ENCODE measurements at regions not wholly inside any gene's neighbourhood (a gene's known extent, or its start where the extent isn't known, plus 50 kb on each side); places are given as distances from the start of the nearest gene placed in this dataset.

DNA sequence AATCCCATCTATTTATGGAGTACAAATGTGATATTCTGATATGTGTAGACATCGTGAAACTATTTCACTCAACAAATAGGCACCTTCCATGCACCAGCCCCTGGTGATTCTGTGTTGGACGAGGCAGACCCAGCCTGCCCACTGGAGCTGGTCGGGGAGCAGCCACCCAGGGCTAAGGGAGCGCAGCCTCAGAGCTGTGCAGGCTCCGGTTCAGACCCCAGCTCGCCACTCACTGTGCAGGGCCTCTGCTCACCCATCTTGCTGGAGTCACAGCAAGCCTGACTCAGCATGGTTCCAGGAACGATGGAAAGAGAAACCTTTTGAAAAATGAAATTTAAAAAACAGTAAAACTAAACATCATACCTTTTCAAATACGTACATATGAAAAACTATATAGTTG is 52.3 kb upstream of the BCL11B start:
- H3K4me1 ChIP-seq = peaks cover 4% of the 10 kb centered on the region
- no peak for TF ChIP-seq POLR2A (IDR thresholded peaks at IDR 0.05)
- H3K36me3 ChIP-seq = no peaks in the 10 kb centered on the region
- peaks cover 32% of the 10 kb centered on the region for H3K27me3 ChIP-seq
- DNase-seq (ENCODE audit: low spot score in 2 of 2) = peak in 1 of 2 donors; percentile 44
- no peak overlapping the region for H3K4me3 ChIP-seq
- no peak overlapping the region for H3K27ac ChIP-seq
- no peaks in the 10 kb centered on the region for H3K9me3 ChIP-seq
- WGBS = 87% methylated on average over 8 of the region's 8 CpGs

DNA sequence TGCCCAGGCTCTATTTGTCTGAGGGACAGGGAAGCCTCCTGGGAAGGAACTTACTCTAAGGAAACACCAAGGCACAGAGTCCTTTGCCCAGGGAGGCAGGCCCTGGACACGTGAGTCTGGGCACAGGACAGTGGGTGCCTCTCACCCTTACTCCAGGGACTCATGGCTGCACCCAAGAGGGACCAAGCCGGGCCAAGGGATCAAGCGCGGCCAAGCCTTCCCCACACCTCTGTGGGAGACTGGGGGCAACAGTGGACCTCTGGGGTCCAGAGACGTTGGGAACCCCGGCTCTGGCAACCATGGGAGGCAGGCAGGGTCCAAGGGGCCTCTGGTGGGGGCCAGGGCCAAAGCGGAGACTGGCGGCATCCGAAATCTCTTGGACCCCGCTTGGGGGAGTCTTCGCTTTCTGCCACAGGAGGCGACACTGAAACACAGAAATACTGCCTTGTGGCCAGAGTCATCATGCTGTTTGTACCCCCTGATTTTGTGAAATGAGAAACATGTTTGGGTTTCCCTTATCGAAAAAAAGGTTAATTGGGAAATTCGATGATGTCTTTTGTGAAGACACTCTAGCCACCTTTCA is 51.7 kb upstream of the BCL11B start:
- TF ChIP-seq, protein P1, sequence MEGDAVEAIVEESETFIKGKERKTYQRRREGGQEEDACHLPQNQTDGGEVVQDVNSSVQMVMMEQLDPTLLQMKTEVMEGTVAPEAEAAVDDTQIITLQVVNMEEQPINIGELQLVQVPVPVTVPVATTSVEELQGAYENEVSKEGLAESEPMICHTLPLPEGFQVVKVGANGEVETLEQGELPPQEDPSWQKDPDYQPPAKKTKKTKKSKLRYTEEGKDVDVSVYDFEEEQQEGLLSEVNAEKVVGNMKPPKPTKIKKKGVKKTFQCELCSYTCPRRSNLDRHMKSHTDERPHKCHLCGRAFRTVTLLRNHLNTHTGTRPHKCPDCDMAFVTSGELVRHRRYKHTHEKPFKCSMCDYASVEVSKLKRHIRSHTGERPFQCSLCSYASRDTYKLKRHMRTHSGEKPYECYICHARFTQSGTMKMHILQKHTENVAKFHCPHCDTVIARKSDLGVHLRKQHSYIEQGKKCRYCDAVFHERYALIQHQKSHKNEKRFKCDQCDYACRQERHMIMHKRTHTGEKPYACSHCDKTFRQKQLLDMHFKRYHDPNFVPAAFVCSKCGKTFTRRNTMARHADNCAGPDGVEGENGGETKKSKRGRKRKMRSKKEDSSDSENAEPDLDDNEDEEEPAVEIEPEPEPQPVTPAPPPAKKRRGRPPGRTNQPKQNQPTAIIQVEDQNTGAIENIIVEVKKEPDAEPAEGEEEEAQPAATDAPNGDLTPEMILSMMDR (IDR thresholded peaks at IDR 0.05) = no peak
- TF ChIP-seq POLR2AphosphoS5 (IDR thresholded peaks at IDR 0.05) (no peak), EP300 (IDR thresholded peaks at IDR 0.05) (no peak), POLR2A (IDR thresholded peaks at IDR 0.05) (no peak)
- peak in 1 of 2 donors; percentile 51 for DNase-seq (ENCODE audit: low spot score in 2 of 2)
- 79% methylated on average over 9 of the region's 14 CpGs for WGBS
- H3K36me3 ChIP-seq = no peaks in the 10 kb centered on the region
- no peaks in the 10 kb centered on the region for H3K9me3 ChIP-seq
- no peak overlapping the region for H3K4me3 ChIP-seq
- H3K27me3 ChIP-seq = peaks cover 26% of the 10 kb centered on the region
- H3K27ac ChIP-seq = no peak overlapping the region
- H3K4me1 ChIP-seq = peaks cover 4% of the 10 kb centered on the region

DNA sequence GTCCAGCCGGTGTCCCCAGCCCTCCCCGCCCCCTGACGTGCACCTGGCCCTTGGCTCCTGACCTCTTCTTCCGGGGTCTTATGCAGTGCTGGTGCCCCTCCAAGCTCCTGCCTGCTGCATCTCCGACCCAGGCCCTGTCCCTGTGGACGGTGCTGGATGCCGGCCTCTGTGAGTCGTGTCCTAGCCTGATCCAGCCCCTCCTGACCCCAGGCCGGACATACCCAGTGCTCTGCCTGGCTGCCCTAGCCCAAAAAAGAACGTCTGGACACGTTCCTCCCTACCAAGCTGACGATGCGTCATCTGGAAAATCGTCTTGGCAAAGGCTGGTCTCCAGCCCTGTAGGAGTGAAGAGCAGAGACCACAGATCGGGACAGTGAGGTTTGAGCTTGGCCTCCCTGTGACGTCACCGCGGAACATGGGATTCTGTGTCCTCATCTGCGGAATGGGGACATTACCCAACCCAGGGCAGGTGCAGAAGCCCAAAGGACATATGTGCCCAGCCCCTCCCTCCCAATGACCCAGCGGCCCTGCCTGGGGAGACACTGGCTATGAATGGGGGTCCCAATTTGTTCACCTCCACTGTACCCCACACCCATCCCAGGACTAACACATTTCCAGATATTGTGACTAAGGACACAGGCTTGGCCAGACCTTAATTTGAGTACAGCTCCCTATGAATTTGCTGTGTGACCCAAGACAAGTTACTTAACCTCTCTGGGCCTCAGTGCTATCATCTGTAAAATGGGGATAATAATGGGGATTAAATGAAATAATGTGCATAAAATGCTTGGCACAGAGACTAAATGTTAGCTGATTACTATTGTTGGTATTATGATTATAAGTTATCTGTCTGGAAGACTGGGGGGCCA is 51.0 kb upstream of the BCL11B start:
- DNase-seq (ENCODE audit: low spot score in 2 of 2) = peak in 1 of 2 donors; percentile 47
- 100% methylated on average over 1 of the region's 20 CpGs for WGBS
- no peak overlapping the region for H3K27ac ChIP-seq
- peaks cover 19% of the 10 kb centered on the region for H3K27me3 ChIP-seq
- no peak overlapping the region for H3K4me3 ChIP-seq
- H3K36me3 ChIP-seq = no peaks in the 10 kb centered on the region
- no peaks in the 10 kb centered on the region for H3K9me3 ChIP-seq
- peaks cover 4% of the 10 kb centered on the region for H3K4me1 ChIP-seq
- TF ChIP-seq EP300 (IDR thresholded peaks at IDR 0.05) (no peak), POLR2AphosphoS5 (IDR thresholded peaks at IDR 0.05) (no peak), POLR2A (IDR thresholded peaks at IDR 0.05) (no peak)
- TF ChIP-seq, protein P1 (IDR thresholded peaks at IDR 0.05) = no peak

DNA sequence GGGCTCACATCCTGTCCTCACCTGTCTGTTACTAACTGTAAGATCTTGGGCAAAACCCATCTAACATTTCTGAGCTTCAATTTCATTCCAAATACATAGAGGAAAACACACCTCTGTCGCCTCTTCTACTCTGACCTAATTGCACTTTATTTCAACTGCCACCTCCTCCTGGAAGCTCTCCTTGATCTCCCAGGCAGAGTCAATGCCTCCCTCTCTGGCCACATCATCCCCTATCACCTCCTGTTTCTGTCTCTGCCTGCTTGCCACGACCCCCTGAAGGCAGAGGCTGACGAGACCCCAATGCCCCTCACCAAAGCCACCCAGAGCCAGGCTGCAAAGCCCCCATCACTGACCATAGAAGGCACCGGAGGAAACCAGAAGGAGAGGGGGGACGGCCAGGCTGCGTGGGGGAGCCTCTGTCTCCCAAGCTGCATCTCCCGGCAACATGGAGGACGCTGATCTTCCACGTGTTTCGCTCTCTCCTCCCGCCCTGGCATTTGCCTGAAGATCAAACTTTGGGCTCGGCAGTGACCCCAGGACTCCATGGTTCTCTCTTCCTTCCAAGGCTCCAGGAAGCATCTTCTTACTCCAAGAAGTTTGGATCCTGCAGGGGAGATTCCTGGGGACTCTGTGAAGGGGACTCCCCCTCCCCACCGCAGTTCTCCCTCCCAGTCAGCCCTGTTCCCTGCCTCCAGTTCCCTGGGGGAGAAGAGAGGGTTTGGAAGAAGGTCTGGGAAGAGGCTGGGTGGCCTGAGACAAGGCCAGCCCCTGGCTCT is 50.1 kb upstream of the BCL11B start:
- 51% methylated on average over 13 of the region's 13 CpGs for WGBS
- H3K4me1 ChIP-seq = peaks cover 4% of the 10 kb centered on the region

More for the DNA sequence above, 50.1 kb upstream of the BCL11B start:
- TF ChIP-seq, protein P1 (IDR thresholded peaks at IDR 0.05) = no peak
- TF ChIP-seq POLR2A (IDR thresholded peaks at IDR 0.05) (no peak), POLR2AphosphoS5 (IDR thresholded peaks at IDR 0.05) (no peak), EP300 (IDR thresholded peaks at IDR 0.05) (no peak)
- peak in 1 of 2 donors; percentile 31 for DNase-seq (ENCODE audit: low spot score in 2 of 2)
- Histone ChIP-seq H3K36me3 (no peaks in the 10 kb centered on the region), H3K9me3 (no peaks in the 10 kb centered on the region), H3K27me3 (peaks cover 11% of the 10 kb centered on the region), H3K27ac (no peak overlapping the region), H3K4me3 (no peak overlapping the region)

All from suprapubic skin (tissue), 4 donors.